Effector CD4-positive, alpha-beta T cell (primary cell): ENCODE measurements at regions not wholly inside any gene's neighbourhood (a gene's known extent, or its start where the extent isn't known, plus 50 kb on each side); places are given as distances from the start of the nearest gene placed in this dataset.

Experiments used
- DNase-seq: peaks from one replicate; pipeline ENCODE4 v3.0.0-alpha.2; 2020

- no peak for DNase-seq
Measured at GRCh38 chr12:97347956-97348355, 114.6 kb upstream of the RMST start.

GRCh38 chr12:97358361-97358760, 104.2 kb upstream of the RMST start:
- DNase-seq = no peak

GRCh38 chr12:97359021-97359690, 103.4 kb upstream of the RMST start:
- DNase-seq = no peak

GRCh38 chr12:97363693-97364092, 98.9 kb upstream of the RMST start:
- DNase-seq = no peak

GRCh38 chr12:97368462-97369163, 94.0 kb upstream of the RMST start:
- no peak for DNase-seq

GRCh38 chr12:97375310-97375709, 87.3 kb upstream of the RMST start:
- no peak for DNase-seq

- no peak for DNase-seq
Measured at GRCh38 chr12:97380440-97380839, 82.2 kb upstream of the RMST start.

GRCh38 chr12:97385121-97385520, 77.5 kb upstream of the RMST start:
- no peak for DNase-seq

- DNase-seq = no peak
Measured at GRCh38 chr12:97386133-97386581, 76.4 kb upstream of the RMST start.

GRCh38 chr12:97387844-97388243, 74.8 kb upstream of the RMST start:
- DNase-seq = no peak

- no peak for DNase-seq
Measured at GRCh38 chr12:97394657-97395056, 67.9 kb upstream of the RMST start.

GRCh38 chr12:97397008-97397407, 65.6 kb upstream of the RMST start:
- no peak for DNase-seq

GRCh38 chr12:97398704-97399103, 63.9 kb upstream of the RMST start:
- DNase-seq = no peak

GRCh38 chr12:97404093-97404492, 58.5 kb upstream of the RMST start:
- DNase-seq = no peak

- no peak for DNase-seq
Measured at GRCh38 chr12:97404543-97404942, 58.1 kb upstream of the RMST start.

GRCh38 chr12:97408363-97408762, 54.2 kb upstream of the RMST start:
- DNase-seq = no peak

GRCh38 chr12:97411341-97411740, 51.3 kb upstream of the RMST start:
- no peak for DNase-seq
